Astrocyte of the cerebellum (primary cell): ENCODE measurements at regions not wholly inside any gene's neighbourhood (a gene's known extent, or its start where the extent isn't known, plus 50 kb on each side); places are given as distances from the start of the nearest gene placed in this dataset.

Experiments used
- DNase-seq: peaks from one replicate; pipeline ENCODE4 v3.0.0-alpha.2; 2011; ENCODE audit warnings: low read depth
- H3K4me3 ChIP-seq: 2 replicates; pipeline ENCODE4 v1.5.1; 2011; ENCODE audit warnings: mild to moderate bottlenecking, low read depth, low read length, moderate library complexity
- CTCF ChIP-seq: IDR thresholded peaks from 2 replicates; pipeline ENCODE4 v1.5.1; 2012; ENCODE audit warnings: low read length, low read depth, moderate library complexity, mild to moderate bottlenecking; ENCODE audit errors: missing control alignments
- in situ Hi-C: cut with HindIII; loops from 2 replicates; pipeline ENCODE4 v1.10.0; 2017; ENCODE audit warnings: low sequenced_read_pairs

- no peak for TF ChIP-seq CTCF
- no peak overlapping the region for H3K4me3 ChIP-seq
- no peak for DNase-seq
- in situ Hi-C loops, result no loop called here
Measured at GRCh38 chr6:55632953-55633352, 54.0 kb upstream of the HMGCLL1 start.
